K562 (cell line): ENCODE measurements at regions not wholly inside any gene's neighbourhood (a gene's known extent, or its start where the extent isn't known, plus 50 kb on each side); places are given as distances from the start of the nearest gene placed in this dataset.

Experiments
- BCL6 ChIP-seq: fragments of 250-450 bp; sonication (Bioruptor Pico); IDR thresholded peaks from 2 replicates; pipeline ENCODE4 v1.4.0; 2020
- CTCF ChIP-seq, 3 experiments: IDR thresholded peaks in 2 of 3; conservative IDR thresholded peaks in 1 of 3; 2 replicates each; pipeline ENCODE4 v1.5.1; 2011 to 2012; ENCODE audit warnings: low read length in 3 of 3, mild to moderate bottlenecking in 3 of 3, control low read depth in 2 of 3, improper control_type of control experiment in 1 of 3, inconsistent platforms in 1 of 3, low read depth in 1 of 3, mixed read lengths in 1 of 3, moderate library complexity in 1 of 3; ENCODE audit not compliant: insufficient read depth in 2 of 3
- E2F4 ChIP-seq: sonication (generic); formaldehyde crosslinking; IDR thresholded peaks from 2 replicates; pipeline ENCODE4 v1.8.0; 2022; ENCODE audit warnings: mild to moderate bottlenecking, low read depth, missing genetic modification reagents
- MECOM ChIP-seq: fragments of 250-450 bp; sonication (Bioruptor Pico); IDR thresholded peaks from 2 replicates; pipeline ENCODE4 v1.8.0; 2022; ENCODE audit warnings: inconsistent platforms
- NBN ChIP-seq: fragments of 450-650 bp; IDR thresholded peaks from 2 replicates; pipeline ENCODE4 v1.6.1; 2016; ENCODE audit warnings: low read depth, mild to moderate bottlenecking
- REST ChIP-seq, 2 experiments: fragments of 450-650 bp; formaldehyde crosslinking in 1 of 2; IDR thresholded peaks; 2 replicates each; pipeline versions ENCODE4 v1.4.0 to v1.6.1; 2014 to 2020; ENCODE audit warnings: mild to moderate bottlenecking in 2 of 2, borderline replicate concordance in 1 of 2, low read depth in 1 of 2
- RFX5 ChIP-seq: IDR thresholded peaks from 2 replicates; pipeline ENCODE4 v1.6.1; 2011; ENCODE audit warnings: low read depth, mild to moderate bottlenecking, improper control_type of control experiment, low read length
- SIX5 ChIP-seq, 2 experiments: IDR thresholded peaks; 2 replicates each; pipeline ENCODE4 v1.6.1; 2011; ENCODE audit warnings: low read length in 2 of 2, borderline replicate concordance in 1 of 2, low read depth in 1 of 2, mild to moderate bottlenecking in 1 of 2, moderate library complexity in 1 of 2; ENCODE audit not compliant: insufficient read depth in 1 of 2
- SP1 ChIP-seq: sonication (generic); formaldehyde crosslinking; IDR thresholded peaks from 2 replicates; pipeline ENCODE4 v1.8.1; 2022; ENCODE audit warnings: mild to moderate bottlenecking, missing genetic modification reagents
- YY1 ChIP-seq, 3 experiments: IDR thresholded peaks; 2 replicates each; pipeline ENCODE4 v1.6.1; 2011; ENCODE audit warnings: low read length in 2 of 3, mild to moderate bottlenecking in 2 of 3, moderate library complexity in 2 of 3, borderline replicate concordance in 1 of 3, control low read depth in 1 of 3, low read depth in 1 of 3; ENCODE audit not compliant: insufficient read depth in 3 of 3, insufficient replicate concordance in 2 of 3, control insufficient read depth in 1 of 3, insufficient read length in 1 of 3; ENCODE audit errors: extremely low read depth in 1 of 3
- ZNF121 ChIP-seq: sonication (generic); formaldehyde crosslinking; conservative IDR thresholded peaks from 2 replicates; pipeline ENCODE4 v1.8.0; 2022; ENCODE audit warnings: missing genetic modification reagents
- ZNF24 ChIP-seq: fragments of 450-650 bp; IDR thresholded peaks from 2 replicates; pipeline ENCODE4 v1.6.1; 2016
- ZNF668 ChIP-seq: fragments of 250-450 bp; sonication (Bioruptor Pico); IDR thresholded peaks from 2 replicates; pipeline ENCODE4 v1.8.0; 2022; ENCODE audit warnings: mild to moderate bottlenecking, inconsistent platforms

GRCh38 chr4:35151816-35152572 is 1092.3 kb downstream of the ARAP2 start:
- TF ChIP-seq BCL6 (CRISPR knock-in tag): no peak
- peak in 2 of 3 experiments; percentile 15 to 29; a peak in 1 of 6 replicates for TF ChIP-seq CTCF (IDR thresholded peaks at IDR 0.05 in 2 of 3, conservative IDR thresholded peaks at IDR 0.05 in 1 of 3; ENCODE audit: insufficient read depth in 2 of 3, low read depth in 1 of 3, low read length in 3 of 3)
- TF ChIP-seq ZNF121 (CRISPR knock-in tag): no peak
- no peak for TF ChIP-seq E2F4 (CRISPR knock-in tag)
- no peak for TF ChIP-seq ZNF24
- TF ChIP-seq SIX5 (IDR thresholded peaks at IDR 0.05; ENCODE audit: borderline replicate concordance in 1 of 2, insufficient read depth in 1 of 2, low read depth in 1 of 2, low read length in 2 of 2): no peak
- no peak for TF ChIP-seq REST (IDR thresholded peaks at IDR 0.05; ENCODE audit: borderline replicate concordance)
- no peak for TF ChIP-seq REST (CRISPR knock-in tag; IDR thresholded peaks at IDR 0.05; ENCODE audit: low read depth)
- no peak for TF ChIP-seq RFX5
- no peak for TF ChIP-seq YY1 (IDR thresholded peaks at IDR 0.05; ENCODE audit: borderline replicate concordance in 1 of 3, control insufficient read depth in 1 of 3, extremely low read depth in 1 of 3, insufficient read depth in 3 of 3, insufficient read length in 1 of 3, insufficient replicate concordance in 2 of 3, low read depth in 1 of 3, low read length in 2 of 3)
- no peak for TF ChIP-seq NBN
- TF ChIP-seq SP1: no peak
- TF ChIP-seq ZNF668: no peak
- no peak for TF ChIP-seq MECOM (CRISPR knock-in tag)
